HG02588 (cell line): ENCODE measurements at regions not wholly inside any gene's neighbourhood (a gene's known extent, or its start where the extent isn't known, plus 50 kb on each side); places are given as distances from the start of the nearest gene placed in this dataset.
"Not testable (repeated sequence)": the region's sequence is repeated elsewhere in the genome, so short reads cannot be mapped to it uniquely, and the experiment has no call there.

Source experiments
- ATAC-seq: cut with Tn5 transposase; IDR thresholded peaks from one replicate; pipeline ENCODE4 v1.9.1; 2021; ENCODE audit warnings: mild to moderate bottlenecking, moderate library complexity; ENCODE audit not compliant: unreplicated experiment

- ATAC-seq: no peak
Measured at GRCh38 chr12:25787701-25788100, 170.8 kb upstream of the RASSF8 start.

DNA sequence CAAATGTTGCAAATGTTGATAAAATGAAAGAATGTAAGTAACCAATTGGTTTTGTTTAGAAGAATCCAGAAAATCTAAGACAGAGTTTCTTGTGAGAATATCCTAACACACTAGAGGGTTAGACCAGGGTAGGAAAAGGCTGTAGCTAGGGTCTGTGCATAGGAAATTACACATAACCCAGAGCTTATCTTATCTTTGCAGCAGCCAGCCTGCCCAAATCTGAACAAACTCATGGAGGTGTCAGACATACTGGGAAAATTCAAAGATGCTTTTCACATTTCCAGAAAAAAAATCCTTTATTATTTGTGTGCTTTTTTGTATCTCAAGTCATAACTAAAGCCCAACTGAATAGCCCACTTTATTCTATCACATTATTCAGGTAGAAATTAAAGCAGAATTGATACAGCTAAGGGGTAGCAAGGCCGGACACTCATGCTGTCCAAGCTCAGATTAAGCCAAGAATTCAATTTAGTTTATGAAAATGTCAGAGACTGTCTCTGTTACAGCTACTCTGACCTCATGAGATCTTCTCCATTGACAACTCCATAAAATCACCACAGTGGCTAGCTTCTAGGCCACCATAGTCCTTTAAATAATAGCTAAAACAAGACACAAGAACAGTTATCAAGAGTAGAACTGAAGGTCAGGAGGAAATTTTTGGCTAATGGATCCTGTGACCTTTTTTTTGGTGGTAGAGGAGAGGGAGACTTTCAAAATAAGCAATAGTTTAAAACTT, 169.6 kb upstream of the RASSF8 start:
- no peak for ATAC-seq

DNA sequence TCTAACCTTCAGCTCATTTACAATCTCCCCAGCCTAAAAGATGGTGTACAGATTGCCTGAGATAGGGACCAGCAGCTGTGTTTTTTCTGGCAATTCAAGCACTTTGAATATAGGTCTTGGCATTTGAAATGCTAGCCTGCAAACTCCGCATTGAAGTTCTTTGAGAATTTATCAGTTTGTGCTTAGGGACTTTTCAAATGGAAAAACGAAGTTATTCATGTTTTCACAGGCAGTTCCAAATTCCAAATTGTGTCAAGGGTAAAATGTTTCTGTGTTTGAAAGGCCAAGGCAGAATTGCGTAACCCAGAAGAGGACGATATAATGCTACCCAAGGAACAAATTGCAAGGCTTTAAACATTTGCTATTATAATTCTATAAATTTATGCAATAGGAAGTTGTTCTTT, 168.9 kb upstream of the RASSF8 start:
- no peak for ATAC-seq

DNA sequence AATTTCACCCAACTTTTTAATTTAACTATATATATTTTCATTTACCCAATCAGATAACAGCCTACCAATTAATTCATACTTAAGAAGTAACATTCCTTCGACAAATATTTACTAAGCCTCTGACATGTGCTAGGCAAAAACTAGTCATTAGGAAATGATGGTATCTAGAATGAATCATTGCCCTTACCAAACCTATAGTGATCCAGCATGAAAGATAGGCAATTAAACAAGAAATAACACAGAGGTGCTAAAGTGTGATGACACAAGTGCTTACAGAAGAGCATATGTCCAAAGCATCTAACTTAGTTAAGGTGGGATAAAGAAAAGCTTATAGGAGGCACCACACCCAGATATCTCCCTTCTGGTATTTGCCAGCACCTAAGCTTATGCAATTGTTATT, 166.5 kb upstream of the RASSF8 start:
- no peak for ATAC-seq

- ATAC-seq: no peak
Measured at GRCh38 chr12:25793196-25793595, 165.3 kb upstream of the RASSF8 start.

DNA sequence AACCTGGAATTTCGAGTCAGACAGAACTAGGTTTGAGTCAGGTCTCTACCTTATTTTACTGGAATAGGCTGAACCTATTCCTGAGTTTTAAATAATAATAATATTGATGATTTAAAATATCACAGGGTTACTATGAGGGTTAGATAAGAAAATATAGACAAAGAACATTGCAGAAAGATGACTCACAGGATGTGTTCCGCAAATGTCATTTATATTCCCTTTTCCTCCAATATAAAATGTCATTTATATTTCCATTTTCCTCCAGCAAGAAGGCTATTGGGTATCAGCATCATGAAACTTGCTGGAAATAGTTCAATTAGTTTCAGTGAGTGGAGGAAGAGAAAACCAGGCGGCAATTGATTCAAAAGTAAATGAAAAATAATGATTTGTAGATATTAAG, 163.9 kb upstream of the RASSF8 start:
- ATAC-seq: no peak

- ATAC-seq: no peak
Measured at GRCh38 chr12:25796523-25797000, 161.9 kb upstream of the RASSF8 start.

- ATAC-seq: no peak
Measured at GRCh38 chr12:25797386-25797785, 161.1 kb upstream of the RASSF8 start.

GRCh38 chr12:25797949-25798348, 160.5 kb upstream of the RASSF8 start:
- no peak for ATAC-seq

DNA sequence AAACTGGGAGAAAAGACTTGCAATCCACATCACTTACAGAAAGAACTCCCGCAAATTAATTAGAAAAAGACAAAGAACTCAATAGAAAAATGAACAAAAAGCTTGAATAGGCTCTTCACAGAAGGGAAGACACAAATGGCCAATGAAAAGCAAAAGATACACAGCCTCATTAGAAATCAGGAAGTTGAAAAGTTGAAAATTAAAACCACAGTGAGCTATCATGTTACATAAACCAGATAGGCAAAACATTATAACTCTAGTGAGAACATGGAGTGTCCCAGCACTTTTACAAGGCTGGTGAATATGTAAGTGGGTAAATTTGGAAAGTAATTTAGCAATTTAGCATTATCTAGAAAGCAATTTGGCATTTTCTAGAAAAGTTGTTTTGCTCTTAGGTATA, 158.4 kb upstream of the RASSF8 start:
- ATAC-seq: no peak

GRCh38 chr12:25801734-25802133, 156.7 kb upstream of the RASSF8 start:
- no peak for ATAC-seq

DNA sequence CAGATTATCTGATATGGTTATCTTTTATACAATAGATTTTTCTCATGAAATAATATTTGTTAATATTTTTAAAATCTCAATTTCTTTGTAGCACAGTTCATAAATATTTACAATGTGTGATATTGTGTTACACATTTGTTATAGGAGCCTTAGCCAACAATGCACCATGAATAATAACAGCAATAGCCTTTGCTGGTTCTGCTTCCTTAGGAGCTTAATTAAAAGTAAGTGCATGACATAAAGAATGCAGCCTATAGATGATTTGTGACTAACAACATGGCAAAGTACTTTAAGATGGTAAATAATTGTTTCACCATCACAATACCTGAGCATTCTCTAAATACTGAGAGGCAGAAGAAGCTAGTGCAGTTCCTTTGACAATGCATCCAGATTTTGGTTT, 156.3 kb upstream of the RASSF8 start:
- no peak for ATAC-seq

GRCh38 chr12:25803029-25803664, 155.3 kb upstream of the RASSF8 start:
- not testable (repeated sequence) for ATAC-seq

GRCh38 chr12:25804286-25804685, 154.2 kb upstream of the RASSF8 start:
- not testable (repeated sequence) for ATAC-seq

- no peak for ATAC-seq
Measured at GRCh38 chr12:25806271-25806670, 152.2 kb upstream of the RASSF8 start.

GRCh38 chr12:25808604-25809003, 149.9 kb upstream of the RASSF8 start:
- no peak for ATAC-seq

GRCh38 chr12:25810683-25811082, 147.8 kb upstream of the RASSF8 start:
- ATAC-seq: no peak

DNA sequence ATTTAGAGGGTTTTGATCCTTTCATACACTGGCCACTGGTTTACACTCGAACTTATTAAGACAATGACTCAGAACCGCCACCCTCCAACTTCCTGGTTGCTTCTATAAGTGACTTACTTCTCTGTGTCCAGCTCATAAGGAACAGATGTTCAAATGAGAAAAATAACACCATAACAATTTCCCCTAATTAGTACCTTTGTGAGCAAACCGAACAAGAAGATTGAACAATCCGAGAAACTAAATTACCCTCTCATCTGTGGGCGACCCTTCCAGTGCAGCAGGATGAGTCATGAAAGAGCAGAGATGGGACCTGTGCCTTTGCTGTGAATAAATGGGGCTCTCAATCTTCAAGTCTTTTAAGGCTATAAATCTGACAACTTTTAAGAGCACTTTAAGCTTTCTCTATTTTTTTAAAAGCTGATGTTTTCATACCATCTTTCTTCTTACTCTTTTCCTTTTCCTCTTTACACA, 146.8 kb upstream of the RASSF8 start:
- ATAC-seq: peak; percentile 66

- ATAC-seq: no peak
Measured at GRCh38 chr12:25812295-25812694, 146.2 kb upstream of the RASSF8 start.

DNA sequence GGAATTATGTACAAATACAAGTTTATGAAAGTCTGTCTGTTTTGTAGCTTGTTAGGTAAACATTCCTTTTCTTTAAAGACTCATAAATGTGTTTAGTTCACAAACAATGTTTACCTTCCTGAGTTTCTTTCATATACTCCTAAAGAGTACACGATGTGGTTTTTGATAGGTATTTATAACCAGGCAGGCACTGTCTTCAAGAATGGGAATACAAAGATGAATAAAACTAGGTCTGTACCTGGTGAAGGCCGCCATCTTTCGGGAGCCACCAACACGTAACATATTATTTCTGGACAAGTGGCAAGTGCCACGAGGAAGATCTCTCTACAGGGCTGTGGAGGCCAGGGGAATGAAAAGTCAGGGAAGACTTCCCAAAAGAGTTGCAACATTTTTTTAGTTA, 144.6 kb upstream of the RASSF8 start:
- ATAC-seq: no peak

DNA sequence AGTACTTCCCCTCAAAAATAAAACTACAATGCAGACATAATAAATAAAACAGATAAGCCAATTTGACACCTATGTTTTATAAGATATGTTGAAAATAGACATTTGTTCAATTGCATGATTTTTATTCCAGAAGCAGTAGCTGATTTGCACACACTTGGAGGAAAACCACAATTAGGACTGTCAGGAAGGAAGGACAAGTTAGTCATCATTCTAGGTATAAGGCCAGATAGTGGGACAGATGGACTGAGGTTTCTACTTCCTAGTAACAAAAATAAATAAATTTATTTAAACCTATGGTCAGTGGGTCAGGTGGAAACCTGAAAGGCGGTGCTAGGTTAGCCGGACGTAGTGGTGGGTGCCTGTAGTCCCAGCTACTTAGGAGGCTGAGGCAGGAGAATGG, 141.8 kb upstream of the RASSF8 start:
- ATAC-seq: no peak

GRCh38 chr12:25817166-25817565, 141.3 kb upstream of the RASSF8 start:
- ATAC-seq: no peak
